NCI-H1930 (cell line): ENCODE measurements at regions not wholly inside any gene's neighbourhood (a gene's known extent, or its start where the extent isn't known, plus 50 kb on each side); places are given as distances from the start of the nearest gene placed in this dataset.

Experiments used
- DNase-seq, 2 experiments: peaks; one replicate each; lab custom pipeline; 2025; lab: John Stamatoyannopoulos, UW

DNA sequence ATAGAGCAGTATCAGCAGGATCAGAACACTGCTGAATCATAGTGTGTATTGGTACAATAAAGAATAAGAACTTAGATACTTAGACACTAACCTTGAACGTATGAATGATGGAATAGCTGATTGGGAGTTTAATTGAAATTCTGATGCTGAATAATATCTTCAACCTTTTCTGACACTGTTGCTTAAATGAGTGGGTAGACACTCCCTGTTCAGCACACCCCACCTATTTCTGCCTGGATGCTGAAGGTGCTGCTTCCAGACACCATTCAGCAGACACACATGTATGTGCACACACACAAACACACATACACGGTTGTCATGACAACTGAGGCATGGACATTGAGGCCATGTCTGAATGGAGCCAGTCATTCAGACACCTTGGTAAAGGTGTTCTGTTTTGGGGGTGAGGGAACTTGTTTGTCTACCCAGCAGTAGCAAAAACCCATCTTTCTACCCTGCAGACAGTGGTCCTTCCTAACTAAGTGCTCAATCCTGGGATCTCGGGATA is 54.3 kb downstream of the TMEM215 start:
- no peak for DNase-seq

DNA sequence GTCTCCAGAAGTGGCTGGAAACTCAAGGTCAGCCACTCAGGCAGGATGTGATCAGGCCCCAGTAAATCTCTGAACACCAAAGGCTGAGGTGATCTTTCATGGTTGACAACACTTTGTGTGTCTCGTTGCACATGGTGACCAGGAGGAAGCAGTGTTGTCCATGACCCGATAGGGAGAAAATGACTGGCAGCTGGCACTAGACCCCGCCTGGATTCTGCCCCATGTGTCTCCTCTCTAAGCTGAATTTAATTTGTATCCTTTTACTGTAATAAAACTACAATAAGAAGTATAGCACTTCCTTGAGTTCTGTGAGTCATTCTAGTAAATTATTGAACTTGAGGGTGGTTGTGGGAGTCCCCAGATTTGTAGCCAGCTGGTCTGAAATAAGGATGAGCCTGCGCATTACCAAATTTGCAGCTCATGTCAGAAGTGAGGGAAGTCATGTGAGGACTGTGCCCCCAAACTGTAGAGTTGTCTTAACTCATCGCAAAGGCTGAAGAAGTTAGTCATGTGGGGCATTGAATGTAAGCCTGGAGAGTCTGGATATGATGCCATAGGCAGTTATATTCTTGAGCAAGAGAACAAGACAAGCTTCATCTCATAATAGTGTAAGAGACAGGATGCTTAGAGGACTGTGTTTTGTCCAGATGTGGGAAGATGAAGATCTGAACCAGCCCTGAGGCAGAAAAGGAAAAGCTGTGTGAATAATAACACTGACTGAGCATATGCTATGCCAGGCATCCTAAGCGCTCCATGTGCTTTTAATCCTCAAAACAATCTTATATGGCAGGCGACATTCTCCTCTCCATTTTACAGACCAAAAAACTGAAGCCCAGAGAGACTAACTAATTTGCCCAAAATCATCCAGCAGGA is 55.9 kb downstream of the TMEM215 start:
- no peak for DNase-seq

DNA sequence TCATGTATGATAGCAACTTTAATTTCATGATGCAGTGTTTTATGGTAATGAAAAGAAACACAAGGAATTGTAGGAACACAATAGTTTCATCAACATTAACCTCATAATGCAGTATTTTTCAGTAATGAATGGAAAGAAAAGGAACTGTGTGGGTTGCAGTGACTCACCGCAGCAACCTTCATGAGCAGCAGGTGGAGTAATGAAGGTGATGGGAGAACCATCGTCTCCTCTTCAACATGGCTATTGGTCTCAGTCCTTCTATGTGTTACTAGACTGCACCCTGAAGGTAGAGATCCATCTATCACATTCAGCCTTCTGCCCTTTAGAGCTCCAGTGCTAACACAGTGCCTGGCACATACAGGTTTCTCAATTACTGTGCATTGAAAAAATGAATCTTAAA is 58.0 kb downstream of the TMEM215 start:
- DNase-seq = peak; percentile 68 to 71

DNA sequence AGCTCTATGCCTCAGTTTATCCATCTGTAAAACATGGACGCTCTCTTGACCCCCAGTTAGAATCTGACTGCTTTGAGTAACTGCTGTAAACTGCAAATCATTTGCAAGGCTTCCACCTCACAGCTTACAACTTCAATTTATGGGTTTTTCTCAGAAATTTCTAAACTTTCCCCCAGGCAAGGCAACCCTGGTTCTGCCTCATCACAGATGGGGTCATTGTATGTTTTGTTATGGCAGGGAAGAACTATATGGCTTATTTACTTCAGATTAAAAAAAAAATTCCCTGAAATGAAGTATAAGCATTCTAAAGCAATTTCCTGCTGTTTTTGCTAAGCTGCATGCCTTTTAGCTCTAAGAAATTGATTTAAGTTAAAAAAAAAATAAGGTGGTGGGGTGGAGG is 60.0 kb downstream of the TMEM215 start:
- no peak for DNase-seq

DNA sequence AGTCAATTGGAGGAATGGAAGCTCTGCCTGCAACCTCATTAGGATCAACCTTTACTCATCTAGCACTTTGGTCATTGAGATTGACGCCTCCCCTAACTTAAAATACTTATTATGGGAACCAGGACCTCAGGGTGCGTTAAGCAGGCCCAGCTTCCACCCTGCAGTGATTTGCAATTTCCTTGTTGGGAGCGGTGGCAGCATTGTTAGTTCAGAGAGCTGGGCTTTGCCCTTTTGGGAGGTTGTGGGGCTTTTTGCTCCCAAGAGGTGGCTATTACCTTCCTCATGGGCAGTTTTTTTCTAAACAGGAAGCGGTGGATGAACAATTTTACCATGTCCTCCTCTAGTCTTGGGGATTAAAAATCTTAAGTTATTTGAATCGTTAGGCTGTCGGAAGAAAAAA is 60.9 kb downstream of the TMEM215 start:
- DNase-seq = no peak

DNA sequence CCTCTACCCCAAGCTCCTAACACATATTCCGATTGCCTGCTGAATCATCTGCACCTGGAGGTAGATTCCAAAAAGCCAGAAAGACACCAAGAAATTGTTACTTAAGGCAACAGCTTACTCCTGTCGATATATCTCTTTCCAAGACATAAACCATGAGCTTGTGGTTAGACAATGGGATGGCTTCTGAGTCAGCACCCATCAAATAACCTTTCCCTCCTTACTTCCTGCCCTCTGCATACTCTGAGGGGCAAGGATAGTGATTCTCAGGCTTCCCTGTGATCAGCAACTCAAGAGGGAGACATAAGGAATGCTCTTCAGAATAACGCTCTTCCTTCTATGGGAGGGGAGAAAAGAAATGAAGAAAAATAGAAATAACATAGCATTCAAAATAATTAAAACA is 70.9 kb downstream of the TMEM215 start:
- DNase-seq = no peak

DNA sequence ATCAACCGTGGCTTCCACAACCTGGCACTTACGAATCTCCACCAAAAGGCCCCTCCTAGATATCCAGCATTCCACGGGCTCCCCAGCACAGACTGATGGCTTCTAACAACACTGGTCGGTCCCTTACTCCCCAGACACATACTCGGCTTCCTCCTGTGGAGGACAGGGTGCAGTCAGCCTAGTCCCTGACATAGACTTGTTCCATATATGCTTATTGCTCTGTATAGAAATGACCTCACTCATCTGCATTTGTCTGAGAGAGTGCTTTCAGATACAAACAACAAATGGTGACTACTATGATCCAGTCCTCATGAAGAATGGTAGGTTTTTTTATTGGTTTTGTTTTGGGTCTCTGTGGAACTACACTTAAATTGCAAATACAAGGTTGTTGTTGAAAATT is 72.4 kb downstream of the TMEM215 start:
- no peak for DNase-seq

DNA sequence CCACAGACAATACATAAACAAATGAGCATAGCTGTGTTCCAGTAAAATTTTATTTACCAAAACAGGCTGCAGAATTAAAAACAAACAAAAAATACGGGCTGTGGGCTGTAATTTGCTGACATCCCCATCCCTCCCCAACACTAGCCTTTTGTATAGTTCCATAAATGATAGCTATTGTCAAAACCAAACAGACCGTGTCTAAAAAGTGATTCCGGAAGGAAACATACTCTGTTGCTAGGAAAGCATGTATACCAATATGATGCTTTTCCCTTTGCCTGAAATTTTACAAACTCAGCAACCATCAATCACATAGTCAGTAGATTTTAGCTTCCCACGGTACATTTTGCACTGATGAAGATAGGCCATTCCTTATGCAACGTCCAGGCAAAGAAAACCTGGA is 80.0 kb downstream of the TMEM215 start:
- no peak for DNase-seq

DNA sequence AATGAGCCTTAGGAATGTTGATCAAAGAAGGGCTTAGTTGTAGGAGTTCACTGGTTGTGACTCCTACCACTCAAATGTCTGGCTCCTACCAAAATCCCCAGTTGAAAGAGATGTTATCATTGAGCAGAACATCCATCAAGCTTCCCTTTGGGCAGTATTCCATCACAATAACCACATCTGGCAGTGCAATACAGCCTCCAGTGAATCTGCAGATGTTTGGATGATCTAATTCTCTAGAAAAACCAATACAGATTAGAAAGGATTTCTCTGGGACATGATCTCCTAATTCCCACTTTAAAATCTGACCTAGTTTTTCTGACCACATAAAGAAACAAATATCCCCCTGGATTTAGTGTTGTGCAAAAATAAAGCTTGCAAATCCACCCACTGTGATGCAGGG is 81.6 kb downstream of the TMEM215 start:
- DNase-seq = no peak

DNA sequence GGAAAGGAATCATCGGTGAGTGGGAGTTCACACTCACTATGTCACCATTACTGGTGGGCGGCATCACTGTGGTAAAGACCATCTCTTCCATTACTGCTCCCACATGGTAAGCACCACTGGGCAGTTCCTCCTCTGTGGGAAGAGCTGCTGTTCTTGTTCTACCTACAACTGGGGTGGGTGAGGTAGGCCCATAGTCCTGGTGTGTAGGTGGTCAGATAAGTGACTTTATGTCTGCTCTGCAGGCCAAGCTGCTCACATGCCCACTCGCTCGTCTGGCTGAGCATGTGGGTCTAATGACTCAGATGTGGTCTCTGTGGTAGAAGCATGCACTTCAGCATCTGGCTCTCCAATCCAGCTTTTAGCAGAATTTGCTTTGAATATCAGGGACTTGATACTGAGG is 82.9 kb downstream of the TMEM215 start:
- no peak for DNase-seq

DNA sequence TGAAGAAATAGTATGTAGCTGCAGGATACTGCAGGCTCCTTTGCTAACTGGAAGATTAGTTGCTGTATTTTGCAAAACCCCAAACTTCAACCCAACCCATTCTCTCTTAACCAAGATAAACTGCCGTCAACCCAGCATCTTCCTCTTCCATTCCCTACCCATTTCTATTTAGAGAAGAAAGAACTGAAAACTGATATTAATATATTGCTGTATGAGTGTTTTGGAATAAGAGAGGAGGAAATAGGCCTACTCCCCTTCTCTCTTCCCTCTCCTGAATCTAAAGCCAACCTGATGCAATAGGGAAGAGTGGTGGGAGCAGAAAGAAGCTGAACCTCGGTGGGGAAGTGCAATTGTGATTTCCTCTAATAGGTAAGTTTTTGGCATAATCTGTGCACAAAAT is 83.7 kb downstream of the TMEM215 start:
- DNase-seq = no peak

DNA sequence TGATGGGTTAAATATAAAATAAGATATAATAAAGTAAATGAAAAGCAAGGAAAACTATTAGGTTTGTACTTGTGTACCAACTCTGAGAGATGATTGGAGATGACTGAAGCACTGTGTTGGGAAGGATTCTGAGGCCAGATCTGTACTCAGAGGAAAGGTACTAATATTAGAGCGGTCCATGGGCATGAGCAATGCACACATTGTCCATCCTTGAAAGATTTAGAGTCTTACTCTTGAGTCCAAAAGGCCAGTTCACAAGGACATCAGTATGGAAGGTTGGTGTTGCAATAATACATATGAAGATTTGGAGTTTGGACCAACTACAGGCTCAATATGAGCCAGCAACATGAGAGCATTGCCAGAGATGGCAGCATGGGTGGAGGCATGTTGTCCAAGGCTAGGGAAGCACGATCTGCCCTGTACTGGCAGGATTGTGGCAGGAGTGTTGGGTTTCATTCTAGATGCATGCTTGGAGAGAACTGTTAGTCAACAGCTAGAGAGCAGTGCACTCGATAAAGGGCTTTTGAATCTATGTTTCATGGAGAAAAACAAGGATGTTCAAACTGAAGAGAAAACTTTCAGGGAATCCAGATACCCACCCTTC is 84.4 kb downstream of the TMEM215 start:
- no peak for DNase-seq

DNA sequence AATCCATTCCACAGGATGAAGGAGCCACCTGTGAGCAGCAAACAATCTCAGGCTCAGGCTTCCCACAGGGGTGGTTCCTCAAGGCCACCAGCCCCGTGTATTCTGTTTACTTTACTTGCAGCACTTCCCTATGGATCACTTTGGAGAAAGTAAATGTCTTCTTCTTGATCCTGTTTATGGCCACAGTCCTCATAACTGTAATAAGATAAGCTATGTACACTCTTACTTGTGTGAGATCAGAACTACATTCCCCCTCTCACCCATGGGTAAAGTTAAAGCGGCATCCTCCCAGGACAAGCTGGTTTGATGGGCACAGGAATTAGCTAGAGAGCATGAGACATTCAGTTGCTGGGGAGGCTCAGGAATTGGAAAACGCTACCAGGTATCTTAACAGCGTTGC is 86.1 kb downstream of the TMEM215 start:
- DNase-seq = no peak

DNA sequence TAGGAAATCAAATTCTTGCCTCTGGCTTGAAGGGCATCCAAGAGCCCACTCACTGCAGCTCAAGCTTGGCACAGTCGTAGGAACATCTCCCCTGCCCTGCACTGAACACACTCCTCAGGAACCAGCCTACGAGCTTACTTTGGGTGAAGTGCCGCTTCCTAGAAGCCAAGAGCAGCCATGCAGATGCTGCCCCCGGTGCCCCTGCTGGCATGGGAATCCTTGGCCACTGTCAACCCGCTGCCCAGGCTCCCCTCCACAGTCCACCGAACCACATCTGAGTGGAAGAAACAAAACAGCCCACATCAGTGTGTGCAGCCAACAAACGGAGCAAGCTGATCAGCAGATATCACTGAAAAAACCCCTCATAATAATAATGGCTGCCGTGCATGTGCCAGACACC is 89.8 kb downstream of the TMEM215 start:
- no peak for DNase-seq

DNA sequence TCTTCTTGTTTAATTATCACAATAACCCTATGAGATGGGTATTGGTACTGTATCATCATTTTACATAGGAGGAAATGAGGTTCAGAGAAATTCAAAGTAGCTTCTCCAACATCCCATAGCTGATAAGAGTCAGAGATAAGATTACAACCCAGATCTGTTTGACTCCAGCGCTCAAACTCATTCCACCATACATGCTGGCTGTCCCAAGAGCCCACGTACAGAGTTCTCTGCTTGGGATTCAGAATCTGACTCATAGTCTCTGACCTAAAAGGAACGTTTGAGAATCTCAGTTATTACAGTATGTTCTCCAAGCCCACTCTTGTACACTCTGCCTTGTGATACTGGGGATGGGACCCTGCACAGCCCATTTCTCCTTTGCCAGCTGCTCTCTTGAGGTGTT is 90.2 kb downstream of the TMEM215 start:
- no peak for DNase-seq

DNA sequence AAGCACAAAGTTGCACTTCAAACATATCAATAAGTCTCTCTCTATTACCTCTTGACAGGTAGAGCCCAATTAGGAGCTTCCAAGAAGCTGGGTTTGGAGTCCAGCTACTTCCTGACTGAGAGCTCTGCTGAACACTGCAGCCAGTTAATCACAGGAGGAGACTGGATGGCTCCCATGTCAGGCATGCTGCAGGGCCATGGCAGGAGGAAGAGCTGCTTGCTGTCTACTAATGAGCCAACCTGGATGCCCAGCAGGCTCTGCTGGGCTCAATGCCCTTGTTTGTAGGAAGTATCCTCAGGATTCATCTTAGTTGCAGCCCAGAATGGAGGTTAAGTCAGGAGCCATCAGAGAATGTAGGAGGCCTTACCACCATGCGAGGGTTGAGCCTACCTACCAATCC is 91.9 kb downstream of the TMEM215 start:
- no peak for DNase-seq

DNA sequence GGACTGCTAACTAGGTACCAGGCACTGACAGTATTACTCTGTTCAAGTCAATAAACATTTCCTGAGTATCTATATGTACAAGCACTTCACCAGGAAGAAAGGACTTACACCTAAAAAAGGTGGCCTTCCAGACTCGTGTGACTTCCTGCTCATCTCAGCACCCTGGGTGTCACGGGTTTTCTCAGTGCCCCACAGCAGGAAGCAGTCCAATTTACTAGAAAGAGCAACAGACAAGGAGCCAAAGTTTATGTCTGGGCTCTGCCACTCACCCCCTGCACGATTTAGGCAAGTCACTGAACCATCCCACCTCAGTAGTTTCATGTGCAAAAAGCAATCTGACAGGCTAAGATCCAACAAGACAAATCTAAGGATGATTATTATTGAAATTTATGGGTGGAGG is 92.4 kb downstream of the TMEM215 start:
- no peak for DNase-seq

DNA sequence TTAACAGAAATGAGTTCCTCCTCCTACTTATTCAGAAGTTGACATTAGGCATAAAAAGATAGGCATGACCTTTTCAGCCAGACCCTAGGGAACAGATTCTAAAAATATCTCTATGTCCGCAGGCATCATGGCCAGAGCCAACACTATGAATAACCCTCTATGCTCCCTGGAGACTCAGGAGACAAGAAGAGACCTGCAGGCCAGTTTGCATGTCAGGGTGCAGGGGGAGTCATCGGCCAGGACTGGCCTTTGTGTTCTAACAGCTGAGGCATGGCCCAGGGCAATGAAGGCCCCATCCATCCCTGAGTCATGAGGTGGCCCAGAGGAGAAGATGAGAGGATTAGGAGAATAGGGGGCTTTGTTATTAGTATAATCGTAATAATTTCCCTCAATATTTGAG is 93.8 kb downstream of the TMEM215 start:
- DNase-seq = peak in 1 of 2 experiments; percentile 8

DNA sequence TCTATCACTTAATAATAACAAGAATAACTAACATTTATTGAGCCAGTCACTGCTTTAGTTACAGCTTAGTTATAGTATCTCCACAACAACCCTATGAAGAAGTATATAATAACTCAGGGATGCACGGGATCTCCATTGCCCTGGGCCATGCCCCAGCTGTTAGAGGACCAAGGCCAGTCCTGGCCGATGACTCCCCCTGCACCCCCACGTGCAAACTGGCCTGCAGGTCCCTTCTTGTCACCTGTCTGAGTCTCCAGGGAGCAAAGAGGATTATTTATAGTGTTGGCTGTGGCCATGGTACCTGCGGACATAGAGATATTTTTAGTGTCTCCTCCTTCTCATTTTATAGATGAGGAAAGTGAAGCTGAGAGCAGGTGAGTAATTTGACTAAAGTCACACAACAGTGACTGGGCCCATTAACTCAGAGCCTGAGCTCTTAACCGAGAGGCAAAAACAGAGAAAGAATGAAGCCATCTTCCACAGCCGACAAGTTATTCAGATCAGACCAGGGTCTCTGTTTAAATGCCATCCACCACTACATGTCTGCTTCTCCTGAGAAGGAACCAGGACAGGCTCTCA is 94.4 kb downstream of the TMEM215 start:
- DNase-seq = no peak

DNA sequence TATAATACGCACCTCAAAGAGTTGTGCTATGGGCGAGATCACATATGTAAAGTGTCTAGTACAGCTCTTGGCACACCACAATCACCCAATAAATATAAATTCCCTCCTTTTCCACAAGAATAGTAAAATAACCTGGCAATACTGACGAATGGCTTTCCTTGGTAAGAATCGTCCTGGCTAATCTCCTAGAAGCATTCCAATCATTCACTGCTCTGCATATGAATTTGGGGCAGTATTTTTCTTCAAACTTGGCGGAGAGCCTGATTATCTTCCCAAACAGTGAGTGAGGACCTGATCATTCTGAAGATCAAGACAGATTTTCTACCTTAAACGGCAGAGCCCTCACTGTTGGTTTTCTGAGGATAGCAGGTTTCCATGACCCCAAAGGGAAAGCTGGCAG is 96.0 kb downstream of the TMEM215 start:
- DNase-seq = no peak

DNA sequence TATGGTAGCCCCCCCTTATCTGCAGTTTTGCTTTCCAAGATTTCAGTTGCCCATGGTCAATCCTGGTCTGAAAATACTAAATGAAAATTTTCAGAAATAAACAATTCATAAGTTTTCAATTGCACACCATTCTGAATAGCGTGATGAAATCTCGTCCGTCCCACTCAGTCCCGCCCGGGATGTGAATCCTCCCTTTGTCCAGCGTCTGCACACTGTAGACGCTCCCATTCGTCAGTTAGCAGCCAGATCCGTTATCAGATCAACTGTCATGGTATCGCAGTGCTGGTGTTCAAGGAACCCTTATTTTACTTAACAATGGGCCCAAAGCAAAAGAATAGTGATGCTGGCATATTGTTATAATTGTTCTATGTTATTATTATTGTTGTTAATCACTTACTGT is 98.6 kb downstream of the TMEM215 start:
- DNase-seq = no peak

DNA sequence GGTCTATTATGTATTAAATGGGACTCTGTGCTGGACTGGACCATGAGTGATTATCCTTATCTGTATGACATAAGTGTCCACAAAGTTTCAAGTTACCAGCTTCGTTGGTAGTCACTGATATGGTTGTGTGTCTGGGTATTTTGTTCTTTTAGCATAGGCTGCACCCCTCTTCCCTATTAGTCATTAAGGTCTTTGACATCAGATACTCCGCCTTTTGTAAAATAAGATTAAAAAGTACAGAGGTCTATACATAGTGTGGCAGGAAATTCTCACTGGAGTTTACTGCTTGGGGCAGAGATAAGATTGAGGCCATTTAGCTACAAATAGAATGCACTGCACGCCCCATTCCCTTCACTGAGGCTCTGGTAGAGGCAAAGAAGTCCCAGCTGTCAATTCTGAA is 99.4 kb downstream of the TMEM215 start:
- no peak for DNase-seq

DNA sequence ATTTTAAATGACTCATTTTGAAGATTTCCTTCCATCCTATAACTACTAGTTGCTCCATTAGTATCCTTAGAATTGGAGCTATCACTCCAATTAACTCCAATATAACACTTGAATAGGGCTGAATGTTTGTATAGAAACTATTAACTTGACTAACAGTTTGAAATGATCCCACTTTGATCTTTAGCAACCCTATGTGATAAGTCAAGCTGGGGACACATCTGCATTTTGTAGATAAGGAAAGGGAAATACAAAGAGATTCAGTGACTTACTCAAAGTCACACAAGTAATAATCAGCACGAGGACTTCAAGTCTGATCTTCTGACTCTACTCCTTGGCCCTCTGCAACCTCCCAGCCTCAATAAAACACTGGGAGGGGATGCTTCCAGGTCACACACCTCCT is 101.1 kb downstream of the TMEM215 start:
- DNase-seq = no peak
